Esophagus squamous epithelium (tissue), 4 donors: ENCODE measurements at regions not wholly inside any gene's neighbourhood (a gene's known extent, or its start where the extent isn't known, plus 50 kb on each side); places are given as distances from the start of the nearest gene placed in this dataset.

ENCODE experiments used
- POLR2A ChIP-seq, 4 donors: fragments of 450-650 bp; IDR thresholded peaks; one replicate each; pipeline ENCODE4 v1.6.1; 2017; ENCODE audit warnings: antibody characterized with exemption in 4 of 4, mild to moderate bottlenecking in 4 of 4, moderate library complexity in 3 of 4
- TF ChIP-seq, protein P1 (sequence below), 6 experiments: fragments of 450-650 bp in 4 of 6; fragments of 200-600 bp in 2 of 6; sonication (generic) in 2 of 6; IDR thresholded peaks; one replicate each; pipeline ENCODE4 v1.5.1; 2016 to 2019; ENCODE audit warnings: antibody characterized with exemption in 6 of 6, mild to moderate bottlenecking in 4 of 6, moderate library complexity in 4 of 6

DNA sequence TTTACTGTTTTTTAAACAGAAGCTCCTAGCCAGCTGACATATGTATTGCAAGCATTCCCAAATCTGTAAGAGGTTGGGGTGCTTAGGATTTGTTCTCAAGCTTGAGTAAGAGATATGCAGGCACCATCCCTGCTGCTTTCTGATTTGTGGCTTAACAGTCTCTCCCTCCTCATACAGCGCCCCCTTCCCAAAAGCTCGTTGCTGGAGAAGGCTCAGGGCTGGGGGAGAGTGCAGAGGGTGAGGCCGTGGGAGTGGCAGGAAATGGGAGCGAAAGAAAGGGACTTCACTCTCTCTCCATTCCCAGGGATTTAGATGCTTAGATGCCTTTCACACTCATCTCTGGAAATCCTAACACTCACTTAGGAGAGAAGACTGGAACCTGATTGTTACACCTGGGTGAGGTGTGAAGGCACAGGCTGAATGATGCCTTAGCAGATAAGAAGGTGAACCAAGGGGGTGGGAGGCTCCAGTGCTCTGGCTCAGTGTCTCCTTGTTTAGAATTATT, 172.0 kb downstream of the C12orf75 start:
- TF ChIP-seq, protein P1, sequence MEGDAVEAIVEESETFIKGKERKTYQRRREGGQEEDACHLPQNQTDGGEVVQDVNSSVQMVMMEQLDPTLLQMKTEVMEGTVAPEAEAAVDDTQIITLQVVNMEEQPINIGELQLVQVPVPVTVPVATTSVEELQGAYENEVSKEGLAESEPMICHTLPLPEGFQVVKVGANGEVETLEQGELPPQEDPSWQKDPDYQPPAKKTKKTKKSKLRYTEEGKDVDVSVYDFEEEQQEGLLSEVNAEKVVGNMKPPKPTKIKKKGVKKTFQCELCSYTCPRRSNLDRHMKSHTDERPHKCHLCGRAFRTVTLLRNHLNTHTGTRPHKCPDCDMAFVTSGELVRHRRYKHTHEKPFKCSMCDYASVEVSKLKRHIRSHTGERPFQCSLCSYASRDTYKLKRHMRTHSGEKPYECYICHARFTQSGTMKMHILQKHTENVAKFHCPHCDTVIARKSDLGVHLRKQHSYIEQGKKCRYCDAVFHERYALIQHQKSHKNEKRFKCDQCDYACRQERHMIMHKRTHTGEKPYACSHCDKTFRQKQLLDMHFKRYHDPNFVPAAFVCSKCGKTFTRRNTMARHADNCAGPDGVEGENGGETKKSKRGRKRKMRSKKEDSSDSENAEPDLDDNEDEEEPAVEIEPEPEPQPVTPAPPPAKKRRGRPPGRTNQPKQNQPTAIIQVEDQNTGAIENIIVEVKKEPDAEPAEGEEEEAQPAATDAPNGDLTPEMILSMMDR (IDR thresholded peaks at IDR 0.05) = no peak
- TF ChIP-seq POLR2A (IDR thresholded peaks at IDR 0.05) = no peak
